ENCODE measurements at regions not wholly inside any gene's neighbourhood (a gene's known extent, or its start where the extent isn't known, plus 50 kb on each side); places are given as distances from the start of the nearest gene placed in this dataset.

- TF ChIP-seq CTCF (conservative IDR thresholded peaks at IDR 0.05) (no peak), ZFX (IDR thresholded peaks at IDR 0.05) (no peak)
Observed at GRCh38 chr2:139209586-139209985, 429.4 kb upstream of the NXPH2 start.
